Panc1 (cell line): ENCODE measurements at regions not wholly inside any gene's neighbourhood (a gene's known extent, or its start where the extent isn't known, plus 50 kb on each side); places are given as distances from the start of the nearest gene placed in this dataset.

Source experiments
- ATAC-seq: fragments of 200-7000 bp; cut with Tn5 transposase; 2 replicates; pipeline ENCODE4 v1.9.1; 2020; ENCODE audit warnings: mild to moderate bottlenecking, moderate library complexity
- BruUV-seq: library from RNA; stranded (reverse); fragments of 400-500 nt; replicated peaks from 2 replicates; lab custom pipeline; 2021; lab: Mats Ljungman, UMichigan
- CTCF ChIA-PET: fragments of 300-600 bp; sonication (Branson Sonifier 250); formaldehyde crosslinking; loops from one replicate; lab custom pipeline; 2022; ENCODE audit warnings: antibody characterized with exemption; lab: Charles Lee
- POLR2A ChIA-PET: fragments of 300-600 bp; sonication (Branson Sonifier 250); formaldehyde crosslinking; loops from one replicate; lab custom pipeline; 2022; ENCODE audit warnings: antibody characterized with exemption; lab: Charles Lee
- DNase-seq: peaks from one replicate; pipeline ENCODE4 v3.0.0-alpha.2; 2010; ENCODE audit warnings: low read depth, low spot score
- H3K27ac ChIP-seq: 2 replicates; pipeline ENCODE4 v1.5.1; 2011; ENCODE audit warnings: mild to moderate bottlenecking, low read length, inconsistent platforms
- H3K27me3 ChIP-seq: fragments of 200-500 bp; sonication (Bioruptor generic); 2 replicates; pipeline ENCODE4 v1.6.0; 2014; ENCODE audit warnings: low read length, inconsistent platforms; ENCODE audit not compliant: control insufficient read depth, insufficient read depth
- H3K36me3 ChIP-seq: fragments of 200-500 bp; sonication (Bioruptor generic); 2 replicates; pipeline ENCODE4 v1.5.1; 2014; ENCODE audit warnings: inconsistent platforms, mild to moderate bottlenecking, low read length, moderate library complexity; ENCODE audit not compliant: control insufficient read depth, insufficient read depth
- H3K4me1 ChIP-seq: 2 replicates; pipeline ENCODE4 v1.5.1; 2011; ENCODE audit warnings: inconsistent platforms, mild to moderate bottlenecking, low read length, moderate library complexity; ENCODE audit not compliant: control insufficient read depth, insufficient read depth
- H3K4me3 ChIP-seq, 2 experiments: 2 replicates each; pipeline ENCODE4 v1.5.1; 2011 to 2012; ENCODE audit warnings: low read depth in 2 of 2, low read length in 2 of 2, mild to moderate bottlenecking in 2 of 2, inconsistent platforms in 1 of 2, moderate library complexity in 1 of 2
- H3K9me3 ChIP-seq: fragments of 200-500 bp; sonication (Bioruptor generic); 2 replicates; pipeline ENCODE4 v1.5.1; 2014; ENCODE audit warnings: low read depth, mild to moderate bottlenecking, inconsistent platforms, low read length, moderate library complexity; ENCODE audit not compliant: control insufficient read depth, insufficient read depth
- POLR2AphosphoS5 ChIP-seq: IDR thresholded peaks from 2 replicates; pipeline ENCODE4 v1.6.1; 2012; ENCODE audit warnings: mild to moderate bottlenecking, low read depth, low read length, moderate library complexity
- SIN3A ChIP-seq: IDR thresholded peaks from 2 replicates; pipeline ENCODE4 v1.6.1; 2012; ENCODE audit warnings: low read depth, mild to moderate bottlenecking, low read length, moderate library complexity, borderline replicate concordance; ENCODE audit not compliant: insufficient read depth
- TCF7L2 ChIP-seq: IDR thresholded peaks from 2 replicates; pipeline ENCODE4 v1.6.1; 2011; ENCODE audit warnings: mild to moderate bottlenecking, low read depth, low read length, inconsistent platforms
- in situ Hi-C: cut with HindIII; loops from 2 replicates; pipeline ENCODE4 v1.10.0; 2016; ENCODE audit warnings: low sequenced_read_pairs, low pct_unique_long_range_greater_than_20kb
- intact Hi-C: fragments of 100-400 bp; cut with micrococcal nuclease; formaldehyde crosslinking; loops from one replicate; pipeline ENCODE4 v1.10.0; 2022; ENCODE audit not compliant: unreplicated experiment
- TF ChIP-seq, protein P1 (sequence below): fragments of 450-650 bp; IDR thresholded peaks from 2 replicates; pipeline ENCODE4 v1.5.1; 2017; ENCODE audit warnings: mild to moderate bottlenecking
- TF ChIP-seq, protein P2 (sequence below), 2 experiments: IDR thresholded peaks; 2 replicates each; pipeline ENCODE4 v1.6.1; 2011 to 2012; ENCODE audit warnings: low read depth in 2 of 2, control low read depth in 1 of 2, low read length in 1 of 2, mild to moderate bottlenecking in 1 of 2, moderate library complexity in 1 of 2; ENCODE audit not compliant: insufficient read depth in 1 of 2

DNA sequence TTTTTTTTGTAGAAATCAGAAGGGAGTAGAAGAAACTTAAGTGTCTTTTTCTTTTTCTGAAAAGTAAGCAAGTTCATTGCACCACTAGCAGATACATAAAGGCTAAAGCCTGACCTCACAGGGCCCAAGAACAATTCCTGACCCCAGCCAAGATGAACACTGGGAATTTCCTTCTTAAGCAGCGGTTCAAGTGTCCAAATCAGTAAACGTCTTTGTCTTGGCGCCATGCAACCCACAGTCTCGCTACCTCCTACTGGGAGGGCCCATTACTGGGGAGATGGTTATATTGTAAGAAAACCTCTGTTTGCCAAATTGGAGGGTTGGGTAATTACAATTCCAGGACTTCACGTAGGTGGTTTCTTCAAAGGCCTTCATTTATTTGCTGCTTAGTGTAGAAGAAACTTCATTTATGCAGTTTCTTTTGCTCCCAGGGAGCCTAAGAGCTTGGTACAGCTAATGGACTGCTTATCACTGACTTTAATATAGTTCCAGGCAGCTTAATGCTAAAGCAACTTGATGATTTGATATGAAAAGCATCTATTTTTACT lies 58.3 kb upstream of the ADRB1 start:
- Histone ChIP-seq H3K9me3 (no peaks in the 10 kb centered on the region), H3K36me3 (no peaks in the 10 kb centered on the region), H3K27me3 (no peaks in the 10 kb centered on the region), H3K27ac (no peak overlapping the region), H3K4me3 (no peak overlapping the region), H3K4me1 (no peaks in the 10 kb centered on the region)
- intact Hi-C loops (no loop called here), in situ Hi-C loops (no loop called here)
- DNase-seq (no peak), ATAC-seq (no peak)
- TF ChIP-seq TCF7L2 (no peak), SIN3A (no peak), POLR2AphosphoS5 (no peak)
- TF ChIP-seq, protein P1, sequence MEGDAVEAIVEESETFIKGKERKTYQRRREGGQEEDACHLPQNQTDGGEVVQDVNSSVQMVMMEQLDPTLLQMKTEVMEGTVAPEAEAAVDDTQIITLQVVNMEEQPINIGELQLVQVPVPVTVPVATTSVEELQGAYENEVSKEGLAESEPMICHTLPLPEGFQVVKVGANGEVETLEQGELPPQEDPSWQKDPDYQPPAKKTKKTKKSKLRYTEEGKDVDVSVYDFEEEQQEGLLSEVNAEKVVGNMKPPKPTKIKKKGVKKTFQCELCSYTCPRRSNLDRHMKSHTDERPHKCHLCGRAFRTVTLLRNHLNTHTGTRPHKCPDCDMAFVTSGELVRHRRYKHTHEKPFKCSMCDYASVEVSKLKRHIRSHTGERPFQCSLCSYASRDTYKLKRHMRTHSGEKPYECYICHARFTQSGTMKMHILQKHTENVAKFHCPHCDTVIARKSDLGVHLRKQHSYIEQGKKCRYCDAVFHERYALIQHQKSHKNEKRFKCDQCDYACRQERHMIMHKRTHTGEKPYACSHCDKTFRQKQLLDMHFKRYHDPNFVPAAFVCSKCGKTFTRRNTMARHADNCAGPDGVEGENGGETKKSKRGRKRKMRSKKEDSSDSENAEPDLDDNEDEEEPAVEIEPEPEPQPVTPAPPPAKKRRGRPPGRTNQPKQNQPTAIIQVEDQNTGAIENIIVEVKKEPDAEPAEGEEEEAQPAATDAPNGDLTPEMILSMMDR = no peak
- TF ChIP-seq, protein P2, sequence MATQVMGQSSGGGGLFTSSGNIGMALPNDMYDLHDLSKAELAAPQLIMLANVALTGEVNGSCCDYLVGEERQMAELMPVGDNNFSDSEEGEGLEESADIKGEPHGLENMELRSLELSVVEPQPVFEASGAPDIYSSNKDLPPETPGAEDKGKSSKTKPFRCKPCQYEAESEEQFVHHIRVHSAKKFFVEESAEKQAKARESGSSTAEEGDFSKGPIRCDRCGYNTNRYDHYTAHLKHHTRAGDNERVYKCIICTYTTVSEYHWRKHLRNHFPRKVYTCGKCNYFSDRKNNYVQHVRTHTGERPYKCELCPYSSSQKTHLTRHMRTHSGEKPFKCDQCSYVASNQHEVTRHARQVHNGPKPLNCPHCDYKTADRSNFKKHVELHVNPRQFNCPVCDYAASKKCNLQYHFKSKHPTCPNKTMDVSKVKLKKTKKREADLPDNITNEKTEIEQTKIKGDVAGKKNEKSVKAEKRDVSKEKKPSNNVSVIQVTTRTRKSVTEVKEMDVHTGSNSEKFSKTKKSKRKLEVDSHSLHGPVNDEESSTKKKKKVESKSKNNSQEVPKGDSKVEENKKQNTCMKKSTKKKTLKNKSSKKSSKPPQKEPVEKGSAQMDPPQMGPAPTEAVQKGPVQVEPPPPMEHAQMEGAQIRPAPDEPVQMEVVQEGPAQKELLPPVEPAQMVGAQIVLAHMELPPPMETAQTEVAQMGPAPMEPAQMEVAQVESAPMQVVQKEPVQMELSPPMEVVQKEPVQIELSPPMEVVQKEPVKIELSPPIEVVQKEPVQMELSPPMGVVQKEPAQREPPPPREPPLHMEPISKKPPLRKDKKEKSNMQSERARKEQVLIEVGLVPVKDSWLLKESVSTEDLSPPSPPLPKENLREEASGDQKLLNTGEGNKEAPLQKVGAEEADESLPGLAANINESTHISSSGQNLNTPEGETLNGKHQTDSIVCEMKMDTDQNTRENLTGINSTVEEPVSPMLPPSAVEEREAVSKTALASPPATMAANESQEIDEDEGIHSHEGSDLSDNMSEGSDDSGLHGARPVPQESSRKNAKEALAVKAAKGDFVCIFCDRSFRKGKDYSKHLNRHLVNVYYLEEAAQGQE (IDR thresholded peaks at IDR 0.05; ENCODE audit: insufficient read depth in 1 of 2, low read depth in 2 of 2, low read length in 1 of 2) = no peak
- ChIA-PET POLR2A (no interaction called here), CTCF (no interaction called here)
- no TSS peak for BruUV-seq

DNA sequence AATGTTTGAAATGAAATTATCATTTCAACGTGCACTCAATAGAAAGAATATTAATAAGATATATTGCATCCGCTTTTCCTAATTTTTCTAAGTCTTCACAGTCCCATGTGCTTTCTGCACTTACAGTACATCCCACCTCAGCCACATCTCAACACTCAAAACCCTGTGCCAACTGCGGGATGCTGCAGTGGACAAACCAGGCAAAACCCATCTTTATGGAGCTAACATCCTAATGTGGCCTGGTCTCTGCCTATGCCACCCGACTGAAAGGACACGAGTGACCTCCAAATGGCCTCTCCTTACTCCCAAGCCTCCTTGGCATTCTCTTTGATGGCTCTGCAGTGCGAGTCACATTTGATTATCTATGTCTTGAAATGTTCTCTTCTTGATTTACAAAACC lies 57.4 kb upstream of the ADRB1 start:
- intact Hi-C loops (no loop called here), in situ Hi-C loops (no loop called here)
- DNase-seq = no peak
- Histone ChIP-seq H3K27ac (no peak overlapping the region), H3K27me3 (no peaks in the 10 kb centered on the region), H3K36me3 (no peaks in the 10 kb centered on the region), H3K4me1 (no peaks in the 10 kb centered on the region), H3K4me3 (no peak overlapping the region), H3K9me3 (no peaks in the 10 kb centered on the region)
- no peak for TF ChIP-seq TCF7L2
- TF ChIP-seq SIN3A = no peak
- TF ChIP-seq POLR2AphosphoS5 = no peak
- TF ChIP-seq, protein P2 (IDR thresholded peaks at IDR 0.05; ENCODE audit: insufficient read depth in 1 of 2, low read depth in 2 of 2, low read length in 1 of 2) = no peak
- TF ChIP-seq, protein P1 = no peak
- ChIA-PET POLR2A (no interaction called here), CTCF (no interaction called here)
- no peak for ATAC-seq
- no TSS peak for BruUV-seq
